ENCODE measurements at regions not wholly inside any gene's neighbourhood (a gene's known extent, or its start where the extent isn't known, plus 50 kb on each side); places are given as distances from the start of the nearest gene placed in this dataset.

- H3K4me1 Mint-ChIP-seq: no peaks in the 10 kb centered on the region
- H3K27ac Mint-ChIP-seq: no peak overlapping the region
- H3K27ac ChIP-seq (ENCODE audit: low read depth, low read length): no peak overlapping the region
- H3K36me3 ChIP-seq (ENCODE audit: insufficient read depth, low read length): no peaks in the 10 kb centered on the region
- peaks cover 0 to 4% (median 0%) of the 10 kb centered on the region in 8 donors for H3K9me3 Mint-ChIP-seq
- H3K36me3 Mint-ChIP-seq: no peaks in the 10 kb centered on the region
- H3K4me3 Mint-ChIP-seq: no peak overlapping the region
- ChIA-PET CTCF (ENCODE audit: partially characterized antibody) (no interaction called here), POLR2A (ENCODE audit: partially characterized antibody) (no interaction called here)
- H3K4me3 ChIP-seq (ENCODE audit: low read length in 2 of 2): no peak overlapping the region
- no peaks in the 10 kb centered on the region for H3K4me1 ChIP-seq (ENCODE audit: insufficient read depth, low read length)
- intact Hi-C loops (cut with micrococcal nuclease): loop anchor here (10.0 kb wide), 1 partner anchor 56 kb away; no protein-coding TSS in a partner anchor
- DNase-seq: no peak
- no peaks in the 10 kb centered on the region for H3K27me3 ChIP-seq (ENCODE audit: insufficient read depth, low read length)
- H3K27me3 Mint-ChIP-seq: peaks cover 1 to 4% of the 10 kb centered on the region in 2 donors
- H3K9me3 ChIP-seq (ENCODE audit: control insufficient read depth in 1 of 2, low read length in 2 of 2): no peaks in the 10 kb centered on the region
Measured at GRCh38 chr18:22570492-22570891, 152.8 kb upstream of the CTAGE1 start.

- ChIA-PET POLR2A (ENCODE audit: partially characterized antibody) (no interaction called here), CTCF (ENCODE audit: partially characterized antibody) (no interaction called here)
- no peaks in the 10 kb centered on the region for H3K4me1 ChIP-seq (ENCODE audit: insufficient read depth, low read length)
- no peak overlapping the region for H3K4me3 ChIP-seq (ENCODE audit: low read length in 2 of 2)
- Mint-ChIP-seq H3K4me3 (no peak overlapping the region), H3K4me1 (no peaks in the 10 kb centered on the region), H3K36me3 (no peaks in the 10 kb centered on the region), H3K27ac (no peak overlapping the region), H3K27me3 (peaks cover 0 to 4% of the 10 kb centered on the region in 2 donors), H3K9me3 (peaks cover 0 to 4% (median 0%) of the 10 kb centered on the region in 8 donors)
- no peaks in the 10 kb centered on the region for H3K9me3 ChIP-seq (ENCODE audit: control insufficient read depth in 1 of 2, low read length in 2 of 2)
- intact Hi-C loops (cut with micrococcal nuclease): loop anchor here (10.0 kb wide), 1 partner anchor 58 kb away; no protein-coding TSS in a partner anchor
- no peak overlapping the region for H3K27ac ChIP-seq (ENCODE audit: low read depth, low read length)
- H3K36me3 ChIP-seq (ENCODE audit: insufficient read depth, low read length): no peaks in the 10 kb centered on the region
- H3K27me3 ChIP-seq (ENCODE audit: insufficient read depth, low read length): no peaks in the 10 kb centered on the region
- DNase-seq: no peak
Measured at GRCh38 chr18:22572341-22572740, 154.6 kb upstream of the CTAGE1 start.

- Histone ChIP-seq H3K9me3 (ENCODE audit: control insufficient read depth in 1 of 2, low read length in 2 of 2) (no peaks in the 10 kb centered on the region), H3K36me3 (ENCODE audit: insufficient read depth, low read length) (no peaks in the 10 kb centered on the region), H3K27me3 (ENCODE audit: insufficient read depth, low read length) (no peaks in the 10 kb centered on the region), H3K4me1 (ENCODE audit: insufficient read depth, low read length) (no peaks in the 10 kb centered on the region), H3K27ac (ENCODE audit: low read depth, low read length) (no peak overlapping the region), H3K4me3 (ENCODE audit: low read length in 2 of 2) (no peak overlapping the region)
- POLR2A ChIA-PET (ENCODE audit: partially characterized antibody): no interaction called here
- peaks cover 0 to 6% (median 1%) of the 10 kb centered on the region in 8 donors for H3K9me3 Mint-ChIP-seq
- peaks cover 3 to 8% of the 10 kb centered on the region in 2 donors for H3K27me3 Mint-ChIP-seq
- intact Hi-C loops (cut with micrococcal nuclease): loop anchor here (10.0 kb wide), 1 partner anchor 64 kb away; no protein-coding TSS in a partner anchor
- CTCF ChIA-PET (ENCODE audit: partially characterized antibody): no interaction called here
- no peak overlapping the region for H3K4me3 Mint-ChIP-seq
- DNase-seq: no peak
- H3K36me3 Mint-ChIP-seq: no peaks in the 10 kb centered on the region
- no peak overlapping the region for H3K27ac Mint-ChIP-seq
- no peaks in the 10 kb centered on the region for H3K4me1 Mint-ChIP-seq
Measured at GRCh38 chr18:22579271-22579670, 161.6 kb upstream of the CTAGE1 start.

GRCh38 chr18:22585333-22585732 lies 167.6 kb upstream of the CTAGE1 start:
- Histone ChIP-seq H3K27ac (ENCODE audit: low read depth, low read length) (no peak overlapping the region), H3K4me1 (ENCODE audit: insufficient read depth, low read length) (no peaks in the 10 kb centered on the region), H3K27me3 (ENCODE audit: insufficient read depth, low read length) (no peaks in the 10 kb centered on the region), H3K36me3 (ENCODE audit: insufficient read depth, low read length) (no peaks in the 10 kb centered on the region), H3K4me3 (ENCODE audit: low read length in 2 of 2) (no peak overlapping the region), H3K9me3 (ENCODE audit: control insufficient read depth in 1 of 2, low read length in 2 of 2) (no peaks in the 10 kb centered on the region)
- no peak overlapping the region for H3K4me3 Mint-ChIP-seq
- H3K36me3 Mint-ChIP-seq: no peaks in the 10 kb centered on the region
- intact Hi-C loops (cut with micrococcal nuclease): no loop called here
- POLR2A ChIA-PET (ENCODE audit: partially characterized antibody): no interaction called here
- DNase-seq: no peak
- H3K27ac Mint-ChIP-seq: no peak overlapping the region
- H3K4me1 Mint-ChIP-seq: no peaks in the 10 kb centered on the region
- H3K9me3 Mint-ChIP-seq: peaks cover 0 to 16% (median 2%) of the 10 kb centered on the region in 8 donors
- H3K27me3 Mint-ChIP-seq: peaks cover 0 to 1% of the 10 kb centered on the region in 2 donors
- CTCF ChIA-PET (ENCODE audit: partially characterized antibody): no interaction called here

- H3K4me1 Mint-ChIP-seq: no peaks in the 10 kb centered on the region
- peaks cover 0 to 16% (median 2%) of the 10 kb centered on the region in 8 donors for H3K9me3 Mint-ChIP-seq
- H3K36me3 ChIP-seq (ENCODE audit: insufficient read depth, low read length): no peaks in the 10 kb centered on the region
- ChIA-PET CTCF (ENCODE audit: partially characterized antibody) (no interaction called here), POLR2A (ENCODE audit: partially characterized antibody) (no interaction called here)
- intact Hi-C loops (cut with micrococcal nuclease): no loop called here
- no peak overlapping the region for H3K27ac ChIP-seq (ENCODE audit: low read depth, low read length)
- peaks cover 0 to 1% of the 10 kb centered on the region in 2 donors for H3K27me3 Mint-ChIP-seq
- no peaks in the 10 kb centered on the region for H3K4me1 ChIP-seq (ENCODE audit: insufficient read depth, low read length)
- H3K9me3 ChIP-seq (ENCODE audit: control insufficient read depth in 1 of 2, low read length in 2 of 2): no peaks in the 10 kb centered on the region
- no peaks in the 10 kb centered on the region for H3K27me3 ChIP-seq (ENCODE audit: insufficient read depth, low read length)
- no peak overlapping the region for H3K4me3 Mint-ChIP-seq
- no peaks in the 10 kb centered on the region for H3K36me3 Mint-ChIP-seq
- H3K4me3 ChIP-seq (ENCODE audit: low read length in 2 of 2): no peak overlapping the region
- no peak for DNase-seq
- H3K27ac Mint-ChIP-seq: no peak overlapping the region
Measured at GRCh38 chr18:22585821-22586220, 168.1 kb upstream of the CTAGE1 start.

- POLR2A ChIA-PET (ENCODE audit: partially characterized antibody): no interaction called here
- Histone ChIP-seq H3K4me3 (ENCODE audit: low read length in 2 of 2) (no peak overlapping the region), H3K9me3 (ENCODE audit: control insufficient read depth in 1 of 2, low read length in 2 of 2) (no peaks in the 10 kb centered on the region), H3K4me1 (ENCODE audit: insufficient read depth, low read length) (no peaks in the 10 kb centered on the region), H3K36me3 (ENCODE audit: insufficient read depth, low read length) (no peaks in the 10 kb centered on the region), H3K27me3 (ENCODE audit: insufficient read depth, low read length) (no peaks in the 10 kb centered on the region), H3K27ac (ENCODE audit: low read depth, low read length) (no peak overlapping the region)
- CTCF ChIA-PET (ENCODE audit: partially characterized antibody): no interaction called here
- Mint-ChIP-seq H3K36me3 (no peaks in the 10 kb centered on the region), H3K9me3 (peaks cover 0 to 8% (median 2%) of the 10 kb centered on the region in 8 donors), H3K27me3 (peaks cover 0 to 2% of the 10 kb centered on the region in 2 donors), H3K27ac (no peak overlapping the region), H3K4me3 (no peak overlapping the region), H3K4me1 (no peaks in the 10 kb centered on the region)
- DNase-seq: no peak
- intact Hi-C loops (cut with micrococcal nuclease): no loop called here
Measured at GRCh38 chr18:22591222-22591621, 173.5 kb upstream of the CTAGE1 start.

GRCh38 chr18:22594155-22594690 lies 176.5 kb upstream of the CTAGE1 start:
- no peak overlapping the region for H3K4me3 Mint-ChIP-seq
- intact Hi-C loops (cut with micrococcal nuclease): no loop called here
- Histone ChIP-seq H3K27ac (ENCODE audit: low read depth, low read length) (no peak overlapping the region), H3K36me3 (ENCODE audit: insufficient read depth, low read length) (no peaks in the 10 kb centered on the region), H3K4me3 (ENCODE audit: low read length in 2 of 2) (no peak overlapping the region), H3K9me3 (ENCODE audit: control insufficient read depth in 1 of 2, low read length in 2 of 2) (no peaks in the 10 kb centered on the region), H3K27me3 (ENCODE audit: insufficient read depth, low read length) (no peaks in the 10 kb centered on the region), H3K4me1 (ENCODE audit: insufficient read depth, low read length) (no peaks in the 10 kb centered on the region)
- ChIA-PET POLR2A (ENCODE audit: partially characterized antibody) (no interaction called here), CTCF (ENCODE audit: partially characterized antibody) (no interaction called here)
- peaks cover 0 to 4% of the 10 kb centered on the region in 2 donors for H3K27me3 Mint-ChIP-seq
- no peaks in the 10 kb centered on the region for H3K36me3 Mint-ChIP-seq
- DNase-seq: no peak
- peaks cover 0 to 5% (median 1%) of the 10 kb centered on the region in 8 donors for H3K9me3 Mint-ChIP-seq
- no peak overlapping the region for H3K27ac Mint-ChIP-seq
- H3K4me1 Mint-ChIP-seq: no peaks in the 10 kb centered on the region

GRCh38 chr18:22601481-22601880 lies 183.8 kb upstream of the CTAGE1 start:
- H3K27ac ChIP-seq (ENCODE audit: low read depth, low read length): no peak overlapping the region
- H3K36me3 Mint-ChIP-seq: no peaks in the 10 kb centered on the region
- peaks cover 0 to 10% (median 5%) of the 10 kb centered on the region in 8 donors for H3K9me3 Mint-ChIP-seq

More at GRCh38 chr18:22601481-22601880, 183.8 kb upstream of the CTAGE1 start:
- Histone ChIP-seq H3K27me3 (ENCODE audit: insufficient read depth, low read length) (no peaks in the 10 kb centered on the region), H3K36me3 (ENCODE audit: insufficient read depth, low read length) (no peaks in the 10 kb centered on the region), H3K4me3 (ENCODE audit: low read length in 2 of 2) (no peak overlapping the region), H3K4me1 (ENCODE audit: insufficient read depth, low read length) (no peaks in the 10 kb centered on the region), H3K9me3 (ENCODE audit: control insufficient read depth in 1 of 2, low read length in 2 of 2) (no peaks in the 10 kb centered on the region)
- ChIA-PET POLR2A (ENCODE audit: partially characterized antibody) (no interaction called here), CTCF (ENCODE audit: partially characterized antibody) (no interaction called here)
- no peaks in the 10 kb centered on the region for H3K4me1 Mint-ChIP-seq
- no peak overlapping the region for H3K27ac Mint-ChIP-seq
- no peak overlapping the region for H3K4me3 Mint-ChIP-seq
- peaks cover 0 to 4% of the 10 kb centered on the region in 2 donors for H3K27me3 Mint-ChIP-seq
- intact Hi-C loops (cut with micrococcal nuclease): no loop called here
- DNase-seq: no peak

All from CD4-positive, alpha-beta memory T cell (primary cell).